Fibroblast of pulmonary artery (primary cell): ENCODE measurements at regions not wholly inside any gene's neighbourhood (a gene's known extent, or its start where the extent isn't known, plus 50 kb on each side); places are given as distances from the start of the nearest gene placed in this dataset.

Experiments used
- DNase-seq: peaks from one replicate; pipeline ENCODE4 v3.0.0-alpha.2; 2010; ENCODE audit warnings: low read depth
- H3K4me3 ChIP-seq: replicated peaks from 2 replicates; pipeline ENCODE4 v1.5.1; 2011; ENCODE audit warnings: low read depth, mild to moderate bottlenecking, control low read depth, low read length, moderate library complexity
- TF ChIP-seq, protein P1 (sequence below): IDR thresholded peaks from 2 replicates; pipeline ENCODE4 v1.5.1; 2011; ENCODE audit warnings: mild to moderate bottlenecking, control low read depth, low read length, inconsistent platforms; ENCODE audit errors: missing control alignments

DNA sequence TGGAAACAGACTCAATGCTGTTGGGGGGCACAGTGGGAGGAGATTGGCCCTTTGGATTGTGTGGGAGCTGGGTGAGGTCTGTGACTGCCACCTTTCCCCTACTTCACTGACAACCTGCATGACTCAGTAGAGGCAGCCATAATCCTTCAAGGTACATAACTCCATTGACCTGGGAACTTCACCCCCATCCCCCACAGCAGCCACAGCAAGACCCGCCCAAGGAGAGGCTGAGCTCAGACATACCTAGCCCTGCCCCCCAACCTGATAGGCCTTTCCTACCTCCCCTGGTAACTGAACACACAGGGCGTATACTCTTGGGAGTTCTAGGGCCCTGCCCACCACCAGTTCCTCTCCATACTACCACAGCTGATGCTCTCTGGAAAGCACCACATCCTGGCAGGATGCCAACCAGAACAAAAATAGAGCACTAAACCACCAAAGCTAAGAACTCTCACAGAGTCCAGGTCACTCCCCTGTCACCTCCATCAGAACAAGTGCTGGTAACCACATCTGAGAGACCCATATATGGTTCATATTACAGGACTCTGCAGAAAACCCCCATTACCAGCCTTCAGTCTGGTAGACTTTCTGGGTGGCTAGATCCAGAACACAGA lies 703.9 kb downstream of the FSCB start:
- no peak overlapping the region for H3K4me3 ChIP-seq
- no peak for DNase-seq
- TF ChIP-seq, protein P1, sequence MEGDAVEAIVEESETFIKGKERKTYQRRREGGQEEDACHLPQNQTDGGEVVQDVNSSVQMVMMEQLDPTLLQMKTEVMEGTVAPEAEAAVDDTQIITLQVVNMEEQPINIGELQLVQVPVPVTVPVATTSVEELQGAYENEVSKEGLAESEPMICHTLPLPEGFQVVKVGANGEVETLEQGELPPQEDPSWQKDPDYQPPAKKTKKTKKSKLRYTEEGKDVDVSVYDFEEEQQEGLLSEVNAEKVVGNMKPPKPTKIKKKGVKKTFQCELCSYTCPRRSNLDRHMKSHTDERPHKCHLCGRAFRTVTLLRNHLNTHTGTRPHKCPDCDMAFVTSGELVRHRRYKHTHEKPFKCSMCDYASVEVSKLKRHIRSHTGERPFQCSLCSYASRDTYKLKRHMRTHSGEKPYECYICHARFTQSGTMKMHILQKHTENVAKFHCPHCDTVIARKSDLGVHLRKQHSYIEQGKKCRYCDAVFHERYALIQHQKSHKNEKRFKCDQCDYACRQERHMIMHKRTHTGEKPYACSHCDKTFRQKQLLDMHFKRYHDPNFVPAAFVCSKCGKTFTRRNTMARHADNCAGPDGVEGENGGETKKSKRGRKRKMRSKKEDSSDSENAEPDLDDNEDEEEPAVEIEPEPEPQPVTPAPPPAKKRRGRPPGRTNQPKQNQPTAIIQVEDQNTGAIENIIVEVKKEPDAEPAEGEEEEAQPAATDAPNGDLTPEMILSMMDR: no peak

DNA sequence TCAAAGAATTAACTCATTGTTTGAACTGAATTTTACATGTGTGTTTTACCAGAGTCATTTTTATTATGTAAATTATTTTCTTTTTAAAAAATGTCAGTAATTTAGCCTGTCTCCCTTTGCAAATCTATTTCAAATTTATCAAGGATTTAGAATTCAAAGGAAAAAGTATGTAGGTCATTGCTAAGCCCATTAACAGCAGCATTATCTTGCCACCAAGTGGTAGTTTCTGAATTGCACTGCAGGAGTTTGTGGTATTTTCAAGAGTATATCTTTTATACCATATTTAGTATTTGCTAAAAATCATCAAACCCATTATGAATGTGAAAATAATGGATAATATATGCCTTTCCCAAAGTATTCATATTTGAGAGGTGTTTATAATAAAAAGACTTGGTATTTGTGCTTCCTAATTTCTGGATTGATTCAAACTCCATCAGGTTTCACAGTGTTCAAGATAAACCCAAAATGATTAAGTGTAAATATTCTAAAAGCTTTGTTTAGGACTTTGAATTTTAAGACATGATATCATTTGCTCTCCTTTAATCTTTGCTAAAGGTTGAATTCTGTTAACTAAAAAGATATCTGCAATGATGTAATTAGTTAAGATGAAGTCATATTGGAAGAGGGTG lies 711.4 kb downstream of the FSCB start:
- peak; percentile 56 for DNase-seq
- no peak overlapping the region for H3K4me3 ChIP-seq
- TF ChIP-seq, protein P1: peak; percentile 49

DNA sequence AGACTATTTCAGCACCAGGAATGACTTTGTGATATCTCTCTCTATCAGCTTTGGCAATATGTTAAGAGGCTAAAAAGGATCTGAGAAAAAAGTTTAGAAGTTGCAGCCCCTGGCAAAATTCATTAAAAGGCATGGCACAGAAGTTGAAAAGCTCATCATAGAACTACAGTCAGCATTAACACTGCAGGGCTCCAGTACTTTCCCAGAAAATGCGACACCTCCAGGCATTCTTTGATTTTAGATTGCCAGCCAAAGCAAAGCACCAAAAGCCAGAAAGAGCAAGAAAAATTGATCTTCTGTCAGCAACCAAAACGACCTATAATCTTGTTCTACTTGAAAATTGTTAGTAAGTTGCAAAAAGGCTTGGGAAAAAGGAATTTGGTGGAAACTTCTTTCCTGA lies 713.5 kb downstream of the FSCB start:
- H3K4me3 ChIP-seq: no peak overlapping the region
- TF ChIP-seq, protein P1: no peak
- DNase-seq: no peak

DNA sequence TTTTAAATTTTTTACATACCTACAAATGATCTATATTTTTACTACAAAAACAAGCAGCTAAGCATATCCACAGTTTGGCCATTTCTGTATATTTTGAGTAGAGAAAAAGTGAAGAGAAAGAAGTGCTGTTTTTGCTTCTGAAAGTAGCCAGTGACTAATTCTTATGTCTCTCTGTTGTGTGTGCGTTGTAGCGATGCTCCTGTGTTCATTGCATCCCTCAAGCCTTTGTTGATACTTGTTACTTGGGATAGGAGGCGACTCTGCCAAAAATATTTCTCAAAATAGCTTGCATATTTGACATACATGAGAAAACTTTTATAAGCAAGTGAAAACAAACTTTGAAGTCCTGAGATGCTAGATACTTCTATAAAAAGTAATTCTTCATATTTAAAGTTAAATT lies 714.1 kb downstream of the FSCB start:
- TF ChIP-seq, protein P1: no peak
- no peak for DNase-seq
- H3K4me3 ChIP-seq: no peak overlapping the region

DNA sequence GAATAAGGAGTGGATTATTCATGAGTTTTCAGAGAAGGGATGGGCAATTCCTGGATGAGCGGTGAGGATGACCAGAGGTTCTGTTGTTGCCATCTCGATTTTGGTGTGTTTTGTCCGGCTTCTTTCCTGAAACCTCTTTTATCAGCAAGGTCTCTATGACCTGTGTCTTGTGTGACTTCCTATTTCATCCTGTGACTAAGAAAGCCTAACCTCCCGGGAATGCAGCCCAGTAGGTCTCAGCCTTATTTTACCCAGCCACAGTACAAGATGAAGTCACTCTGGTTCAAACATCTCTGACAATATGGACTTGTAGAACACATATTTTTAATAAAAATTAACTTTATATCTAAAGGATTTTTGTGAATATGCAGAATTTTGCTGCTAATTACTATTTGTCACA lies 716.4 kb downstream of the FSCB start:
- no peak overlapping the region for H3K4me3 ChIP-seq
- DNase-seq: no peak
- TF ChIP-seq, protein P1: no peak

DNA sequence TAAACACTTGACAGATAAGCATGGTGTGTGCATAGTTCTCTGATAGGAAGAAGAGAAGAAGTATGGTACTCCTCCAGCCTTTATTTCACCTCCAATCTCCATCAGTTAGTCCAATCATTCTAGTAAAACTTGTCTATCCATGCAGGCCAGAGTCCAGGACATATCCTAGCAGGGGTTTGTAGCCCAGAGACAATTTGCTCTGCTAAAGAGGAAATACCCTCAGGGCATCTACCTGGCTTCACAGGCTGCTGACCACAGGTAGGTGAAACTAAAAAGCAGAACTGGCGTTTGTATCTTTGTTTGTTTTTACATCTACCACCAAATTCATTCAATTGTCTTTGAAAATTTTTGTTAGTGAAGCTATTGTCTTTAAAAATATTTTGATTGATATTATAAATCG lies 717.6 kb downstream of the FSCB start:
- no peak for DNase-seq
- TF ChIP-seq, protein P1: no peak
- no peak overlapping the region for H3K4me3 ChIP-seq
